B cell (primary cell): ENCODE measurements at regions not wholly inside any gene's neighbourhood (a gene's known extent, or its start where the extent isn't known, plus 50 kb on each side); places are given as distances from the start of the nearest gene placed in this dataset.

Experiments used
- CTCF ChIP-seq: fragments of 200-600 bp; IDR thresholded peaks from one replicate; pipeline ENCODE4 v1.8.0; 2022; ENCODE audit warnings: antibody characterized with exemption, mild to moderate bottlenecking
- EZH2 ChIP-seq: IDR thresholded peaks from 2 replicates; pipeline ENCODE4 v1.6.1; 2012; ENCODE audit warnings: borderline replicate concordance, low read depth, mild to moderate bottlenecking, moderate library complexity, low read length; ENCODE audit not compliant: insufficient read depth, poor library complexity, severe bottlenecking

GRCh38 chr2:206876216-206876860, 63.0 kb upstream of the CPO start:
- TF ChIP-seq CTCF, result no peak
- no peak for TF ChIP-seq EZH2
